Upper lobe of left lung (tissue), 4 donors: ENCODE measurements at regions not wholly inside any gene's neighbourhood (a gene's known extent, or its start where the extent isn't known, plus 50 kb on each side); places are given as distances from the start of the nearest gene placed in this dataset.

Experiments
- CTCF ChIP-seq, 6 experiments: fragments of 450-650 bp in 4 of 6; fragments of 200-600 bp in 2 of 6; sonication (generic) in 2 of 6; IDR thresholded peaks; one replicate each; pipeline ENCODE4 v1.5.1; 2016 to 2019; ENCODE audit warnings: antibody characterized with exemption in 6 of 6
- EP300 ChIP-seq, 4 donors: sonication (generic); formaldehyde crosslinking; IDR thresholded peaks; one replicate each; pipeline ENCODE4 v1.5.1; 2017; ENCODE audit warnings: antibody characterized with exemption in 4 of 4, control low read depth in 2 of 4
- POLR2AphosphoS5 ChIP-seq, 2 donors: sonication (generic); formaldehyde crosslinking; IDR thresholded peaks; one replicate each; pipeline ENCODE4 v1.5.1; 2017; ENCODE audit warnings: antibody characterized with exemption in 2 of 2

- no peak for TF ChIP-seq CTCF (IDR thresholded peaks at IDR 0.05)
- no peak for TF ChIP-seq EP300 (IDR thresholded peaks at IDR 0.05)
- no peak for TF ChIP-seq POLR2AphosphoS5 (IDR thresholded peaks at IDR 0.05)
Observed at GRCh38 chr1:115534106-115534505, 107.7 kb upstream of the VANGL1 start.
